HG03139 (cell line): ENCODE measurements at regions not wholly inside any gene's neighbourhood (a gene's known extent, or its start where the extent isn't known, plus 50 kb on each side); places are given as distances from the start of the nearest gene placed in this dataset.
"Not testable (repeated sequence)": the region's sequence is repeated elsewhere in the genome, so short reads cannot be mapped to it uniquely, and the experiment has no call there.

Experiments used
- ATAC-seq: cut with Tn5 transposase; IDR thresholded peaks from one replicate; pipeline ENCODE4 v1.9.1; 2021; ENCODE audit not compliant: unreplicated experiment

- ATAC-seq = no peak
Measured at GRCh38 chr4:124079174-124079780, 633.3 kb downstream of the ANKRD50 start.

GRCh38 chr4:124083711-124084110, 628.8 kb downstream of the ANKRD50 start:
- no peak for ATAC-seq

GRCh38 chr4:124085561-124086180, 626.9 kb downstream of the ANKRD50 start:
- ATAC-seq = no peak

GRCh38 chr4:124090021-124090420, 622.5 kb downstream of the ANKRD50 start:
- no peak for ATAC-seq

- ATAC-seq = no peak
Measured at GRCh38 chr4:124092101-124092500, 620.4 kb downstream of the ANKRD50 start.

- no peak for ATAC-seq
Measured at GRCh38 chr4:124092541-124092984, 620.0 kb downstream of the ANKRD50 start.

GRCh38 chr4:124095621-124096020, 616.9 kb downstream of the ANKRD50 start:
- no peak for ATAC-seq

- no peak for ATAC-seq
Measured at GRCh38 chr4:124096290-124096689, 616.2 kb downstream of the ANKRD50 start.

GRCh38 chr4:124097447-124097846, 615.1 kb downstream of the ANKRD50 start:
- ATAC-seq = no peak

- no peak for ATAC-seq
Measured at GRCh38 chr4:124104101-124104500, 608.4 kb downstream of the ANKRD50 start.

- no peak for ATAC-seq
Measured at GRCh38 chr4:124104628-124105027, 607.9 kb downstream of the ANKRD50 start.

GRCh38 chr4:124105212-124105611, 607.3 kb downstream of the ANKRD50 start:
- ATAC-seq = no peak

- no peak for ATAC-seq
Measured at GRCh38 chr4:124111411-124111810, 601.1 kb downstream of the ANKRD50 start.

GRCh38 chr4:124111922-124112321, 600.6 kb downstream of the ANKRD50 start:
- no peak for ATAC-seq

GRCh38 chr4:124118061-124118460, 594.5 kb downstream of the ANKRD50 start:
- ATAC-seq = no peak

GRCh38 chr4:124121461-124121971, 591.0 kb downstream of the ANKRD50 start:
- no peak for ATAC-seq

GRCh38 chr4:124123181-124123580, 589.4 kb downstream of the ANKRD50 start:
- no peak for ATAC-seq

- no peak for ATAC-seq
Measured at GRCh38 chr4:124123721-124124120, 588.8 kb downstream of the ANKRD50 start.

GRCh38 chr4:124131324-124131723, 581.2 kb downstream of the ANKRD50 start:
- ATAC-seq = not testable (repeated sequence)

GRCh38 chr4:124132161-124132560, 580.4 kb downstream of the ANKRD50 start:
- no peak for ATAC-seq

- ATAC-seq = no peak
Measured at GRCh38 chr4:124133753-124134152, 578.8 kb downstream of the ANKRD50 start.

GRCh38 chr4:124135409-124135813, 577.1 kb downstream of the ANKRD50 start:
- ATAC-seq = no peak

- no peak for ATAC-seq
Measured at GRCh38 chr4:124139044-124139443, 573.5 kb downstream of the ANKRD50 start.
